Activated T-helper 1 cell treated with Interleukin-2 at 50 U/mL for 16 hours (primary cell): ENCODE measurements at regions not wholly inside any gene's neighbourhood (a gene's known extent, or its start where the extent isn't known, plus 50 kb on each side); places are given as distances from the start of the nearest gene placed in this dataset.
"Not testable (repeated sequence)": the region's sequence is repeated elsewhere in the genome, so short reads cannot be mapped to it uniquely, and the experiment has no call there.

Experiments used
- DNase-seq: peaks from one replicate; pipeline ENCODE4 v3.0.0-alpha.2; 2020; ENCODE audit warnings: low read depth

DNA sequence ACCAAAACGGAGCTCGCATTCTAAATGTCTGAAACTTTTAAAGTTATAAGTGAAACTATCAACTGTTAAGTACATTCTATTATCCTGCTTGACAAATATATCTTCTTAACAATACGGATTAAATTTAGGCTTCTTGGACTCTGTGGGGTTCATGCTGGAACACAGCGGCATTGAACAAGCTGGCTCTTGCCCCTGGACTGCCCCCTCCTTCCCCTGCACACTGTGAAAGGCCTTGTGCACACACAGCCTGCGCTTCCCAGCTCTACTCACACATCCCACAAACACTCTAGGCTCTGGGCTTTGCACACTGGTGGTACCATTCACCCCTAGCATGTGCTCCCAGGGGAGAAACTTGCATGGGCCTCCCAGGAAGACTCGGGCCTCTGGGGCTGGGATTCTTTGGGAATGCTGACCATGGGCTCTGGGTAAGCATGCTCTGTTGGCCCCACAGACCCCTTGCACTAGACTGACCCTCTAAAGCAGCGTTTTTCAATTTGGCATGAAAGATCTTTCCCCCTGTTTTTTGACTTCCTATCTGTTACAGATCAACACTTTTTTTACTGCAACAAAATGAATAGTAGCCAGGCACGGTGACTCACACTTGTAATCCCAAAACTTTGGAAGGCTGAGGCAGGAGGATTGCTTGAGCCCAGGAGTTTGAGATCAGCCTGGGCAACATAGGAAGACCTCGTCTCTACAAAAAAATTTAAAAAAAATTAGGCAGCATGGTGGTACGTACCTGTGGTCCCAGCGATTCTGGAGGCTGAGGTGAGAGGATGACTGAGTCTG, 96.2 kb upstream of the CPM start:
- DNase-seq, result no peak

GRCh38 chr12:69030321-69030720, 97.3 kb upstream of the CPM start:
- no peak for DNase-seq

GRCh38 chr12:69036533-69036932, 103.6 kb upstream of the CPM start:
- DNase-seq, result no peak

- no peak for DNase-seq
Observed at GRCh38 chr12:69036999-69037398, 104.0 kb upstream of the CPM start.

GRCh38 chr12:69039911-69040310, 106.9 kb upstream of the CPM start:
- no peak for DNase-seq

GRCh38 chr12:69042557-69042956, 109.6 kb upstream of the CPM start:
- DNase-seq, result no peak

DNA sequence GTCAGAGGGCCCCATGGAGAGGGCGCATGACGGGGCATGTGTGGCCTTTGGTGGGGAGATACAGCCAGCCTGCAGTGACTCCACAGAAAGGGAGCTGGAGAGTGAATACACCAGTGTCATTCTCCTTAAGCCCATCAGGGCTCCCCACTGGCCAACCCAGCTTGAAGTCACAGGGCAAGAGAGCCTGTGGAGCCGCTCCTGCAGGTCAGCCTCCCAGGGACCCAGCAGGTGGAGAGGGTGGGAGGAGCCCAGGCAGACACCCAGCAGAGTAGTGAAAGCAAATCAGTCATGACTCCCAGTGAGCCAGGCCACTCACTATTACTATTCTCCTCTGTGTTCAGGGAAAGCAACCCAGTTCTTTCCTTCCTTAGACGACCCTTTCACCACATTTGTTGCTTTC, 110.0 kb upstream of the CPM start:
- no peak for DNase-seq

GRCh38 chr12:69044887-69045286, 111.9 kb upstream of the CPM start:
- no peak for DNase-seq

DNA sequence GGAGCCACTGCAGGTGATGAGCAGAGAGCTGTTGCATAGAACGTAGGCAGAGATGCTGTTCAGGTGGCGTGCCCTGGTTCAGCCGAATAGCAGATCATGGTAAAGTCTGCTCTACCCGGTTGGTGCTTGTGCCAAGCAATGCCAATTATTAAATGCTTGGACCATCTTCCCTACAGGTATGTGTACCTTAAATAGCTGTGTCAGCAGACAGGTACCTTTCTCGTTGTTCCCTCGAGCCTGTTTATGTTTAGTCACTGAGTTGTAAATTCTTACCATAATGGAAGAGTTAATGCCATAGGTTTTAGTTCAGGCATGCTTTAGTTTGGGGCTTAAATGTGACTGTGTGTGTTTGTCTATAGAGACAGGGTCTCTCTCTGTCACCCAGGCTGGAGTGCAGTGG, 112.5 kb upstream of the CPM start:
- no peak for DNase-seq

DNA sequence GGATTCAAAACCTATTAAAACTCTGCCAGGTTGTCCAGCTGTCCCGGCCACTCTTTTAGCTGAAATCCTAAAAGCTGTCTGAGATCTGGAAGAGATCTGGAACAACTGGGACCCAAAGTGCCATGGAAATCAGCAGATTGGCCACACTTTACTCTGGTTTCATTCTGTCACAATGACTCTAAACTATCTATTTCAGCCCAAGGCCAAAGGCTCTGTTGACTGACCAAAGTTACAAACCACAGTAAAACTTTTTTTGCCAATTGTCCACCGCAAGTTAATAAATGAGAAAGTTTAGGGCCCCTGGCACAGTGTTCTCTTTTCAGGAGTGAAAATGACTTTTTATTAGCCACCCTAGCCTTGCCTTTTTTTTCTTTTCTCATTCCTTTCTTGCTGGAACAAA, 113.4 kb upstream of the CPM start:
- DNase-seq, result no peak

GRCh38 chr12:69046920-69047319, 113.9 kb upstream of the CPM start:
- no peak for DNase-seq

- no peak for DNase-seq
Observed at GRCh38 chr12:69047990-69048389, 115.0 kb upstream of the CPM start.

DNA sequence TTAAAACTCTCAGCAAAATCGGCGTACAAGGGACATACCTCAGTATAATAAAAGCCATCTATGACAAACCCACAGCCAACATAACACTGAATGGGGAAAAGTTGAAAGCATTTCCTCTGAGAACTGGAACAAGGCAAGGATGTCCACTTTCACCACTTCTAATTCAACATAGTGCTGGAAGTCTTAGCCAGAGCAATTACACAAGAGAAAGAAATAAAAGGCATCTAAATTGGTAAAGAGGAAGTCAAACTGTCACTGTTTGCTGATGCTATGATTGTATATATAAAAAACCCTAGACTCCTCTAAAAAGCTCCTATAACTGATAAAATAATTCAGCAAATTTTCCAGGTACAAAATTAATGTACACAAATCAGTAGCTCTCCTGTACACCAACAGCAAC, 116.9 kb upstream of the CPM start:
- not testable (repeated sequence) for DNase-seq

DNA sequence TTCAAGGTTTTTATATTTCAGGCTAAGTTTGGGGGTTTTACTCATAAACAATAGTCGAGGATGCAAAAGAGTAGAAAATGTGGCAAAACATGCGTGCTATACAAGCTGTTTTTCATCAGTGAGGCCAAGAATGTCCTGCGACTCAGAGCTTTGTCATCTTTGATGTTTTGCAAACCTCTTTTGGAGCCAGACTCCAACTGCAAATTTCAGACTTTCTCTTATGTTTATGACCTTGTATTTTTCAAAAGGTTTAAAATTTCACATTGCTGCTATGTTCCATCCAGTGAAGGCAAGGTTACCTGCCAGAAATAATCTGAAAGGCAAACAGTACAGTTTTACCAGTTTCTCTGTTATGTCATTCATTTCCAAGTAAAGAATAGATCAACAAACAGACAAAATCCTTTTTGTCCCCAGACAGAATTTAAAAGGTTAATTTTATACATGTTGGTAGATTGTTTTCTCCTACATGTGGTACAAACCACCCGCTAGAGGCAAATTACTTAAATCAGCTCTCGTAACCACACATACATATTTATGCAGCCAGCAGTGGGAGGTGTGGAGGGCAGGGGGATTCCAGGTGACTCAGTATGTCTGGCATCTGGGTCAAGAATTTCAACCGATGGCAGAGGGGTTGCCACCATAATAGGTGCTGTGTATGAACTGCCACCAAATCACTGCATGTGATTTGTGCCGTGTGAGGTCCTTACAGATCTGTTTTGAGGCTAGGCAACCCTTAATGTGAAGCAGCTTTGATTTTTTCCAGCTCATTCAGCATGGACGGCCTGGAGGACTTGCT, 119.8 kb upstream of the CPM start:
- DNase-seq, result no peak

- DNase-seq, result no peak
Observed at GRCh38 chr12:69054343-69055056, 121.5 kb upstream of the CPM start.

- no peak for DNase-seq
Observed at GRCh38 chr12:69055280-69055679, 122.3 kb upstream of the CPM start.

- DNase-seq, result no peak
Observed at GRCh38 chr12:69055706-69056105, 122.7 kb upstream of the CPM start.

- no peak for DNase-seq
Observed at GRCh38 chr12:69056743-69057515, 124.0 kb upstream of the CPM start.

GRCh38 chr12:69057742-69058141, 124.8 kb upstream of the CPM start:
- no peak for DNase-seq

DNA sequence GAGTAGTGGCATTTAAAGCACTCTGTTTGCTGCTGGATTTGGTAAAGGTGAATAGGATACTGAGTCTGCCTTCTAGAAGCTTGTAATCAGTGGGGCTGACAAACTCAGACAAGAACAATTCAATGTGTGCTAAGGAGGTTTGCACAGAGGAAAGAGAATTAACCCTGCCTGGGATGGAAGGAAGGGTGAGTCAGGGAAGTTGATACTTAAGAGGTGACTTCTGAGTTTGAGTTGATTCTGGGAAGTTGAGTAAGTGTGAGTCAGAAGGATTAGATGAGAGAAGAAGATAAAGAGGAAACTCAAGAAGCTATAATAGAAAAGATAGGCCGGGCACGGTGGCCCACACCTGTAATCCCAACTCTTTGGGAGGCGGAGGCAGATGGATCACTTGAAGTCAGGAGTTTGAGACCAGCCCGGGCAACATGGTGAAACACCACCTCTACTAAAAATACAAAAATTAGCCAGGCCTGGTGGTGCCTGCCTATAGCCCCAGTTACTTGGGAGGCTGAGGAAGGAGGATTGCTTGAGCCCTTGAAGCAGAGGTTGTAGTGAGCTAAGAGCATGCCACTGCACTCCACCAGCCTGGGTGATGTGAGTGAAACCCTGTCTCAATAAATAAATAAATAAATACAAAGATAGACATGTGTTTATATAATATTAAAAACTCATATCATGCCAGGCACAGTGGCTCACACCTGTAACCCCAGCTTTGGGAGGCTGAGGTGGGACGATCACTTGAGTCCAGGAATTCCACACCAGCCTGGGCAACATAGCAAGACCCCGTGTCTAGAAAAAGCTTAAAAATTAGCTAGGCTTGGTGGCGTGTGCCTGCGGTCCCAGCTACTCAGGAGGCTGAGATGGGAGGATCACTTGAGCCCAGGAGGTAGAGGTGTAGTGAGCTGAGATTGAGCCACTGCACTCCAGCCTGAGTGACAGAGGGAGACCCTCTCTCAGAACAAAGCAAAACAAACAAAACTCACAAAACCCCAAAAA, 126.8 kb upstream of the CPM start:
- DNase-seq, result no peak

DNA sequence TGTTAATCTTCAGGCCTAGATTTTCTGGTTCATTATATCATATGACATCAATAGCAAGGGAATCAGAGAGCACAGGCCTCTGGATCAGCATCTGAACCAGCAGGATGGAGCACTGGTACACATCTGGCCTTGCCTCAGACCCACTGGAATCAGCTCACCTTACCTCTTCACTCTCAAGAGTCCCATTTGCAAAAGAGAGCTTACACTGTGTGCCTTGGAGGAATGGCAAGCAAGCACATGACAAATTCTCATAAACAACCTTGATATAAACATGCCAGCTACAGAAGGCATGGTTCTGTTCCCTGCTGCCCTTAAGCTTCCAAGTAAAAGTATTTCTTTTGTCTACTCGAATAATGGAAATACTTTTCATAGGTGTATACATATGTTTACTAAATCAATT, 128.6 kb upstream of the CPM start:
- DNase-seq, result no peak
